Cerebellar nuclear complex (tissue), 1 donor: ENCODE measurements at regions not wholly inside any gene's neighbourhood (a gene's known extent, or its start where the extent isn't known, plus 50 kb on each side); places are given as distances from the start of the nearest gene placed in this dataset.

Experiments used
- DNase-seq, 2 experiments: peaks; one replicate each; lab custom pipeline; 2025; lab: John Stamatoyannopoulos, UW

DNA sequence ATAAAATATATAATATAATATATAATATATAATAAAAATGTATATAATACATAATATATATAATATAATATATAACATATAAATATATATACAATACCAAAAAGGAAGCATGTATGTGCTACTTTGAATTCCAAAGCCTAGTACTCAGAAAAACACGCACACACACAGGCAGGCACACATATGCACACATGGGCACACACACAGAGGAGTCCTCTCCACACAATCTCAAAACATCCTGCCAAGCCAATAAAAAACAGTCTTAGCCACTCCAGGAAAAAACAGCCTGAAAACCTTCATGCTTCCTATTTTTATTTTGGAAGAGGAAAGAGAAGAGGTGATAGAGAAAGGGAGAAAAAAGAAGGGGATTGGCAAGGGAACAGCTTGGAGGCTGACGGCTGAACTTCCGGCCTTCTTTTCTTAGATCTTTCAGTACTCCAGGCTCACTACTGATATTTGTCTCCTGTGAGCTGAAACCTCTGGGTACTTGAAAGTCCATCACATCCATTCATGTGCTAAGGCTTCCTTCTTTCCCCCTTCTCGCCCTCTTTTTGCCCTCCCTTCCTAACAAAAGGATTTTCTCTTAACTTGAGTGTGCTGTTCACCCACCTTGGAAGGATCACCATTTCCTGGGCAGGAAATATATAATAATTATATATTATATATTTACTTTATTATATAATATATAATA, 394.2 kb downstream of the NUAK1 start:
- no peak for DNase-seq

GRCh38 chr12:105745811-105746210, 392.9 kb downstream of the NUAK1 start:
- no peak for DNase-seq

- no peak for DNase-seq
These were observed 389.8 kb downstream of the NUAK1 start for GRCh38 chr12:105748806-105749600.

DNA sequence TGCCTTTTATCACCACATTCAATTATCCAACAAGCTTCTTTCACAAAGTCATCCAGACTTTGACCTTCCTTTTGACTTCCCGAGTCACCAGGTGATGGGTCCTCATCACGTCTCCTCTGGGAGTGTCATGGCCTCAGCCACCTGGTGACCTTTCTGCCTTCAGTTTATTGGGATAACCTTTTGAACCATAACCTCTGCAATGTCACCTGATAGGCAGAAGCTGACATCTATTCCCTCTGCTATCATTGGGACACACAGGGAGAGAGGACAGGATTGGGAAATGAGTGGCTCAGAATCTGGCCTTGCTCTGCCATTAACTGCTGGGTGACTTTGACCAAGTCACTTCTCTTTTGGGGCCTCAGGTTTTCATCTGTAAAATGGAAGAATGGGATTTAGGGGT, 388.7 kb downstream of the NUAK1 start:
- no peak for DNase-seq

DNA sequence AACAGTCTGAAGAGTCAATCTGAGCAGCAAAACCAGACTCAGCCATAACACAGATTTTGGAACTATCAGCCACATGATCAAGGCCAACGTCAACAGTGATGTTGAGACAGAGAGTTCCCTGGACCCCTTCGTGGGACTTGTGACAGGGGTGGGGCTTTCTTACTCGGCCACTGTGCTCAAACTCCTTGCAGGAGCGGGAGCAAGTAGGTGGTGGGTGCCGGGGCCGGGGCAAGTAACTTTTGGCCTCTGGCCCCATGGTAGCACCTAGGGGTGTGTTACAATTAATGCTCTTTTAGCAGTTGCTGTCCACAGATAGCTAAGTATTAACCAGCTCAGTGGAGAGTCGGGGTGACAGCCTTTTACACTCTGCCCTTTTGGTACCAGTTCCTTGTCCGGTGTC, 384.4 kb downstream of the NUAK1 start:
- DNase-seq = no peak

- no peak for DNase-seq
These were observed 381.8 kb downstream of the NUAK1 start for GRCh38 chr12:105756961-105757360.

DNA sequence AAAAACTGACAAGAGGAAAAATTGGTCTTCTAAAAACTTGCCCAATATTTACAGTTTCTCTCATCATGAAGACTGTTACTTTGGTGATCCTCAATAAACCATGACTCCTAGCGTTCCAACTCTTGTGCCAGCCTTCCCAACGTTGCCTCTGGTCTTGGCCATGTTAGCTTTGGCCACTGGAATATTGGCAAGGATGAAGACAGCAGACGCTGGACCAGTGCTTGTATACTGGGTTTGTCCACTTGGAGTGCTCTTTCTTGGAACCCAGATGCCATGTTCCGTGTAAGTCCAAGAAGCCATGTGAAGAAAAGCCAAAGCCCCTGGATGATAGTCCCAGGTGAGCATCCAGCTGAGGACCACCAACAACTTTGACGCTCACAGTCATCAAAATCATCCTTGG, 379.6 kb downstream of the NUAK1 start:
- DNase-seq = no peak

GRCh38 chr12:105761075-105761474, 377.7 kb downstream of the NUAK1 start:
- DNase-seq = no peak

GRCh38 chr12:105764216-105764835, 374.4 kb downstream of the NUAK1 start:
- no peak for DNase-seq

- DNase-seq = no peak
These were observed 373.4 kb downstream of the NUAK1 start for GRCh38 chr12:105765053-105766014.

GRCh38 chr12:105766029-105766428, 372.7 kb downstream of the NUAK1 start:
- no peak for DNase-seq

DNA sequence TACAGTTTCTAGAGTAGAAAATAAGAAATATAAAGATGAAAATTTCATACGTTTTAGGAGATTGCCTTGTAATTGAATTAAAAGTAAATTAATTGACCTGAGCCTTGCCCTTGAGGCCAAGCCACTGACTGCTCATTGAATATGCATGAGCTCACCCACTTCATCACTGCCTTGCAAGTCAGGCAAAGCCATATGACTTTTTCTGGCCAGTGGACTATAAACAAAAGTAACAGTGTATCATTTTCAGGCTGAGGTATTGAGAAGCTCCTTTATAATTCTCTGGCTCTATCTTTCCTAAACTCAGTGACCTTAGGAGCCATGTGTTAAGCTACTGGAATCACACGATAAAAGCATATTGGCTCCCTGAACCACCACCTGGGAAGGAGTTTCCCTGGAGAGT, 369.3 kb downstream of the NUAK1 start:
- DNase-seq = no peak

GRCh38 chr12:105773471-105773870, 365.3 kb downstream of the NUAK1 start:
- no peak for DNase-seq

- no peak for DNase-seq
These were observed 364.7 kb downstream of the NUAK1 start for GRCh38 chr12:105774037-105774436.

- no peak for DNase-seq
These were observed 363.4 kb downstream of the NUAK1 start for GRCh38 chr12:105775343-105775742.

- no peak for DNase-seq
These were observed 354.5 kb downstream of the NUAK1 start for GRCh38 chr12:105783983-105784947.

GRCh38 chr12:105793421-105793820, 345.3 kb downstream of the NUAK1 start:
- no peak for DNase-seq

GRCh38 chr12:105798256-105798845, 340.4 kb downstream of the NUAK1 start:
- DNase-seq = no peak

DNA sequence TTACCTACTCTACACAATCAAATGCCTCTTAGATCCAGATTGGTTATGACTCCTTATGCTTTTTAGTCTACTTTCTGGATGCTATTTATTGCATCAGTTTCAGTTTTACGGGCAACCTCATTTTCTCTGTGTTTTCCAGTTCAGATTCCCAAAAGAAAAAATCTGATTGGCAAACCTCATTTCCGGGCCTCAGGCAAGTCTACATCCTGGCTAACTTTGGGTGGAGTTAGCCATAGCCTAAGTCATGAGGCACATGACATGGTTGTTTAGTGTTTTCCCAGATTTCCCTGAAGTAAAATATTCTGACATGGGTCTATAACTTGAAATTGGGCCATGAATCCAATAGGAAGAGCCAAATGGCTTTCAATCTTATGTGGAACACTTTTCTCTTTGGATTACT, 339.7 kb downstream of the NUAK1 start:
- no peak for DNase-seq

DNA sequence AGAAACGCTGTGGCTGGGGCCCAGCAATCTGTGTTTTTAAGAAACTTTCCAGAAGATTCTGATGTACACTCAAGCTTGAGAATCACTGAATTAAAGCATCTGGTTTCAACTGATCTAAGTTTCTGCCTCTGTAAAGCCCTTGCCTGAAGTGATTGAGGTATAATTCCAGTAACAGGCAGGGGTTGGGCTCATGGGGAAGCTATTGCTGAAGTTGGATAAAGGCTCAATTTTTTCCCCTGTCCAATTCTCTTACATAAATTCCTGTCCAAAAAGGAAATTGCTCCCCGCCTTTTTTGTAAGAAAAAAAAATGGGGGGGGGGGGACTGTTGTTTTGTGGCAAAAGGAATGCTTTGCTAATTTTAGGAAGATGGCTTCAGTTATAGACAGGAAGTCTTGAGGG, 337.4 kb downstream of the NUAK1 start:
- no peak for DNase-seq
